Breast epithelium (tissue), 4 donors: ENCODE measurements at regions not wholly inside any gene's neighbourhood (a gene's known extent, or its start where the extent isn't known, plus 50 kb on each side); places are given as distances from the start of the nearest gene placed in this dataset.

Source experiments
- DNase-seq, 2 donors: peaks; one replicate each; pipeline ENCODE4 v3.0.0-alpha.2; 2019; ENCODE audit warnings: low spot score in 2 of 2
- H3K27ac ChIP-seq, 2 donors: fragments of 200-600 bp; sonication (generic) in 1 of 2; one replicate each; pipeline ENCODE4 v1.5.1; 2016 to 2019; ENCODE audit warnings: mild to moderate bottlenecking in 1 of 2
- H3K27me3 ChIP-seq, 2 donors: fragments of 200-600 bp; sonication (generic) in 1 of 2; one replicate each; pipeline versions ENCODE4 v1.5.1 to v1.6.0; 2017 to 2019; ENCODE audit warnings: control low read depth in 1 of 2, mild to moderate bottlenecking in 1 of 2
- H3K36me3 ChIP-seq: fragments of 200-600 bp; one replicate; pipeline ENCODE4 v1.5.1; 2019
- H3K4me1 ChIP-seq, 2 donors: fragments of 200-600 bp; sonication (generic); one replicate each; pipeline ENCODE4 v1.5.1; 2016 to 2019; ENCODE audit warnings: control low read depth in 1 of 2
- H3K4me3 ChIP-seq, 3 donors: fragments of 200-600 bp; sonication (generic); 1 replicate in 2 of 3; 2 replicates in 1 of 3; pipeline ENCODE4 v1.5.1; 2016 to 2019; ENCODE audit warnings: mild to moderate bottlenecking in 3 of 3, moderate library complexity in 2 of 3
- H3K9me3 ChIP-seq, 2 donors: fragments of 200-600 bp; sonication (generic) in 1 of 2; one replicate each; pipeline ENCODE4 v1.5.1; 2016 to 2019; ENCODE audit warnings: control low read depth in 1 of 2
- POLR2A ChIP-seq: fragments of 450-650 bp; IDR thresholded peaks from one replicate; pipeline ENCODE4 v1.6.1; 2016; ENCODE audit warnings: antibody characterized with exemption, mild to moderate bottlenecking, moderate library complexity
- POLR2AphosphoS5 ChIP-seq, 3 donors: sonication (generic); formaldehyde crosslinking; IDR thresholded peaks; one replicate each; pipeline ENCODE4 v1.6.1; 2017; ENCODE audit warnings: antibody characterized with exemption in 3 of 3
- intact Hi-C: fragments of 100-400 bp; cut with DNase I; formaldehyde crosslinking; loops from one replicate; pipeline ENCODE4 v1.15.1; 2023; ENCODE audit warnings: low total_unique reads
- TF ChIP-seq, protein P1 (sequence below), 3 donors: fragments of 450-650 bp; IDR thresholded peaks; one replicate each; pipeline ENCODE4 v1.5.1; 2016 to 2017; ENCODE audit warnings: antibody characterized with exemption in 3 of 3, mild to moderate bottlenecking in 3 of 3, moderate library complexity in 3 of 3

- intact Hi-C loops = no loop called here
- DNase-seq = no peak
- Histone ChIP-seq H3K27me3 (no peaks in the 10 kb centered on the region), H3K9me3 (no peaks in the 10 kb centered on the region), H3K4me1 (no peaks in the 10 kb centered on the region), H3K4me3 (no peak overlapping the region), H3K27ac (no peak overlapping the region), H3K36me3 (no peaks in the 10 kb centered on the region)
- TF ChIP-seq, protein P1, sequence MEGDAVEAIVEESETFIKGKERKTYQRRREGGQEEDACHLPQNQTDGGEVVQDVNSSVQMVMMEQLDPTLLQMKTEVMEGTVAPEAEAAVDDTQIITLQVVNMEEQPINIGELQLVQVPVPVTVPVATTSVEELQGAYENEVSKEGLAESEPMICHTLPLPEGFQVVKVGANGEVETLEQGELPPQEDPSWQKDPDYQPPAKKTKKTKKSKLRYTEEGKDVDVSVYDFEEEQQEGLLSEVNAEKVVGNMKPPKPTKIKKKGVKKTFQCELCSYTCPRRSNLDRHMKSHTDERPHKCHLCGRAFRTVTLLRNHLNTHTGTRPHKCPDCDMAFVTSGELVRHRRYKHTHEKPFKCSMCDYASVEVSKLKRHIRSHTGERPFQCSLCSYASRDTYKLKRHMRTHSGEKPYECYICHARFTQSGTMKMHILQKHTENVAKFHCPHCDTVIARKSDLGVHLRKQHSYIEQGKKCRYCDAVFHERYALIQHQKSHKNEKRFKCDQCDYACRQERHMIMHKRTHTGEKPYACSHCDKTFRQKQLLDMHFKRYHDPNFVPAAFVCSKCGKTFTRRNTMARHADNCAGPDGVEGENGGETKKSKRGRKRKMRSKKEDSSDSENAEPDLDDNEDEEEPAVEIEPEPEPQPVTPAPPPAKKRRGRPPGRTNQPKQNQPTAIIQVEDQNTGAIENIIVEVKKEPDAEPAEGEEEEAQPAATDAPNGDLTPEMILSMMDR (IDR thresholded peaks at IDR 0.05) = no peak
- TF ChIP-seq POLR2AphosphoS5 (IDR thresholded peaks at IDR 0.05) = no peak
- no peak for TF ChIP-seq POLR2A
Observed at GRCh38 chr2:74046441-74046840, 61.7 kb downstream of the TET3 start.

GRCh38 chr2:74047152-74047551 is 62.4 kb downstream of the TET3 start:
- no peak for TF ChIP-seq POLR2AphosphoS5 (IDR thresholded peaks at IDR 0.05)
- TF ChIP-seq, protein P1 (IDR thresholded peaks at IDR 0.05) = no peak
- no peak for TF ChIP-seq POLR2A
- Histone ChIP-seq H3K4me3 (no peak overlapping the region), H3K36me3 (no peaks in the 10 kb centered on the region), H3K9me3 (no peaks in the 10 kb centered on the region), H3K27me3 (no peaks in the 10 kb centered on the region), H3K27ac (no peak overlapping the region), H3K4me1 (no peaks in the 10 kb centered on the region)
- intact Hi-C loops = no loop called here
- no peak for DNase-seq

GRCh38 chr2:74048147-74048546 is 63.4 kb downstream of the TET3 start:
- DNase-seq = no peak
- TF ChIP-seq, protein P1 (IDR thresholded peaks at IDR 0.05) = no peak
- no peak for TF ChIP-seq POLR2AphosphoS5 (IDR thresholded peaks at IDR 0.05)
- Histone ChIP-seq H3K4me3 (no peak overlapping the region), H3K4me1 (no peaks in the 10 kb centered on the region), H3K27ac (no peak overlapping the region), H3K27me3 (no peaks in the 10 kb centered on the region), H3K36me3 (no peaks in the 10 kb centered on the region), H3K9me3 (no peaks in the 10 kb centered on the region)
- intact Hi-C loops = no loop called here

- no peaks in the 10 kb centered on the region for H3K36me3 ChIP-seq
- intact Hi-C loops = no loop called here
- no peaks in the 10 kb centered on the region for H3K27me3 ChIP-seq
- no peak for DNase-seq
- no peaks in the 10 kb centered on the region for H3K4me1 ChIP-seq
- H3K4me3 ChIP-seq = no peak overlapping the region
- H3K9me3 ChIP-seq = no peaks in the 10 kb centered on the region
- no peak overlapping the region for H3K27ac ChIP-seq
- TF ChIP-seq POLR2AphosphoS5 (IDR thresholded peaks at IDR 0.05) = no peak
- no peak for TF ChIP-seq POLR2A
- TF ChIP-seq, protein P1 (IDR thresholded peaks at IDR 0.05) = no peak
Observed at GRCh38 chr2:74048843-74049519, 64.3 kb downstream of the TET3 start.

DNA sequence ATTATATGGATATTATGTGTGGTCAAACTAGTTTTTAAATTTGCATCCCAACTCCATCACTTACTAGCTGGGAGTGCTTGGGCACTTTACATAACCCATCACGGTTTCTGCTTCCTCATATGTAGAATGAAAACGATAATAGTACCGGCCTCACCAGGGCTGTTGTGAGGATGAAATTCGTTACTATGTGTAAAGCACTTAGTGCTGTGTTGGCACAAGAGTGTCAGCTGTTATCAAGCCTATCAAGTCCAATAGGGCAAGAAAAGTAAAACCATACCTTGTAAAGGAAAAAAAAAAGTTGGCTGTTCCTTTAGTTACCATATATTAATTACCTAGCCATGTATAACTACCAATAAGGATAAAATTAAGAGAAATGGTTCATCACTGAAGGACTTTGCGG is 65.4 kb downstream of the TET3 start:
- Histone ChIP-seq H3K27ac (no peak overlapping the region), H3K4me1 (no peaks in the 10 kb centered on the region), H3K36me3 (no peaks in the 10 kb centered on the region), H3K4me3 (no peak overlapping the region), H3K27me3 (no peaks in the 10 kb centered on the region), H3K9me3 (no peaks in the 10 kb centered on the region)
- intact Hi-C loops = no loop called here
- no peak for TF ChIP-seq POLR2A
- TF ChIP-seq, protein P1 (IDR thresholded peaks at IDR 0.05) = no peak
- no peak for TF ChIP-seq POLR2AphosphoS5 (IDR thresholded peaks at IDR 0.05)
- no peak for DNase-seq
